Loucy (cell line): ENCODE measurements at regions not wholly inside any gene's neighbourhood (a gene's known extent, or its start where the extent isn't known, plus 50 kb on each side); places are given as distances from the start of the nearest gene placed in this dataset.

Experiments used
- EZH2phosphoT487 ChIP-seq: fragments of 200-600 bp; IDR thresholded peaks from 2 replicates; pipeline ENCODE4 v1.6.1; 2018; ENCODE audit warnings: antibody characterized with exemption, mild to moderate bottlenecking, moderate library complexity, borderline replicate concordance
- TF ChIP-seq, protein P1 (sequence below): fragments of 200-600 bp; sonication (generic); conservative IDR thresholded peaks from 2 replicates; pipeline ENCODE4 v1.5.1; 2014; ENCODE audit warnings: mild to moderate bottlenecking, antibody characterized with exemption, low read length

DNA sequence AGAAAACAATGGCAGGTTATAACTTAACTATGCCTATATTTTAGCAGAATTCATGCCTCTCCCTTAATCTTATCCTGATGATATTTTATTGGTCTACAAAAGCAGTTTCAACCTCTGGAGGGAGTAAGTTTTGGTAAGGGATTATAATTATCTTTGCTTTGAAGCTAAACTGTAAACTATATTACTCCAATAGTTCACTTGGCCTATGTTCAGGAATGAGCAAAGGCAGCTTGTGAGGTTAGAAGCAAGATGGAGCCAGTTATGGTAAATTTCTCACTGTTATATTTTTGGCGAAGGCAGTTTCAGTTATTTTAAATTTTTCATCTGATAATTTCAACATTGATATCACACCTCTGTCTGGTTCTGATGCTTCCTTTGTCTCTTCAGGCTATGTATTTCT, 192.5 kb upstream of the RGPD4 start:
- TF ChIP-seq, protein P1, sequence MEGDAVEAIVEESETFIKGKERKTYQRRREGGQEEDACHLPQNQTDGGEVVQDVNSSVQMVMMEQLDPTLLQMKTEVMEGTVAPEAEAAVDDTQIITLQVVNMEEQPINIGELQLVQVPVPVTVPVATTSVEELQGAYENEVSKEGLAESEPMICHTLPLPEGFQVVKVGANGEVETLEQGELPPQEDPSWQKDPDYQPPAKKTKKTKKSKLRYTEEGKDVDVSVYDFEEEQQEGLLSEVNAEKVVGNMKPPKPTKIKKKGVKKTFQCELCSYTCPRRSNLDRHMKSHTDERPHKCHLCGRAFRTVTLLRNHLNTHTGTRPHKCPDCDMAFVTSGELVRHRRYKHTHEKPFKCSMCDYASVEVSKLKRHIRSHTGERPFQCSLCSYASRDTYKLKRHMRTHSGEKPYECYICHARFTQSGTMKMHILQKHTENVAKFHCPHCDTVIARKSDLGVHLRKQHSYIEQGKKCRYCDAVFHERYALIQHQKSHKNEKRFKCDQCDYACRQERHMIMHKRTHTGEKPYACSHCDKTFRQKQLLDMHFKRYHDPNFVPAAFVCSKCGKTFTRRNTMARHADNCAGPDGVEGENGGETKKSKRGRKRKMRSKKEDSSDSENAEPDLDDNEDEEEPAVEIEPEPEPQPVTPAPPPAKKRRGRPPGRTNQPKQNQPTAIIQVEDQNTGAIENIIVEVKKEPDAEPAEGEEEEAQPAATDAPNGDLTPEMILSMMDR = no peak
- no peak for TF ChIP-seq EZH2phosphoT487
